ENCODE measurements at regions not wholly inside any gene's neighbourhood (a gene's known extent, or its start where the extent isn't known, plus 50 kb on each side); places are given as distances from the start of the nearest gene placed in this dataset.

DNA sequence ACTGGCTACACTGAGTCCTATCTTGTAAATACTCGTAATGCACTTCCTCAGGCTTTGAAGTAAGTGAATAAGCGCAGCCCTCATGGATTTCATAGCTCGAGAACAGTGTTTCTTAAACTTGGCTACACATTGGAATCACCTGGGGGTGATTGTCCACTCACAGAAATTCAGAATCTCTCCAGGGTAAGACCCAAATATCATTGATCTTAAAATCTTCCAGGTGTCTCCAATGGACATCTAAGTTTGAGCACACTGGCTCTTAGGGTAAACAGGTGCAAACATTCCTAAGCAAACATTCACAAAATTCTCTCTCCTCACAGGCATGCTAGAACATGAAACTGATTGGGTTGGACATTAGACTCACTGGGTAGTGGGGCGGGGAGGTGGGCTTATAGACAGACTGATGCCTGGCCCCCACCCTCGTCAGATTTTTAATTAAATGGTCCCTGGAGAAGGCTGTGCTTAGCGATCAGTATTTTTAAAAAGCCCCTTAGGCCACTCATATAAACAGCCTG lies 279.7 kb upstream of the TBL1XR1 start:
- Histone ChIP-seq H4K5ac (ENCODE audit: insufficient read length, low read depth, low read length) (no peak overlapping the region), H4K91ac (replicated peaks; ENCODE audit: insufficient read length, low read length) (no peak overlapping the region), H3K4ac (replicated peaks; ENCODE audit: insufficient read length, low read depth, low read length) (no peak overlapping the region), H2BK120ac (replicated peaks; ENCODE audit: low read depth, low read length) (no peak overlapping the region), H3K56ac (replicated peaks; ENCODE audit: insufficient read length, low read depth, low read length) (no peak overlapping the region), H3K27me3 (replicated peaks in 1 of 4; ENCODE audit: control insufficient read depth in 3 of 4, extremely low read depth in 1 of 4, insufficient read depth in 3 of 4, low read length in 3 of 4) (no peaks in the 10 kb centered on the region), H2AK5ac (ENCODE audit: low read depth, low read length) (no peak overlapping the region), H3K79me2 (ENCODE audit: control insufficient read depth in 1 of 2, insufficient read depth in 2 of 2, low read length in 2 of 2) (no peaks in the 10 kb centered on the region), H2BK12ac (ENCODE audit: low read depth, low read length) (no peak overlapping the region), H3K79me1 (ENCODE audit: low read depth, low read length) (no peaks in the 10 kb centered on the region), H3K4me3 (ENCODE audit: extremely low read depth in 1 of 4, insufficient read depth in 2 of 4, low read depth in 3 of 4, low read length in 4 of 4) (no peak overlapping the region), H3K23ac (ENCODE audit: insufficient read length) (no peak overlapping the region), H3K9me3 (ENCODE audit: insufficient read depth in 2 of 2, low read depth in 1 of 2, low read length in 1 of 2) (no peaks in the 10 kb centered on the region), H3K4me1 (replicated peaks in 1 of 4; ENCODE audit: control insufficient read depth in 3 of 4, insufficient read depth in 4 of 4, low read length in 3 of 4) (peaks cover 0 to 5% (median 1%) of the 10 kb centered on the region in 4 experiments; a peak in 1 of 7 replicates), H3K36me3 (ENCODE audit: control insufficient read depth in 2 of 4, insufficient read depth in 4 of 4, low read length in 3 of 4) (no peaks in the 10 kb centered on the region), H4K8ac (ENCODE audit: extremely low read depth, insufficient read depth, low read length) (no peak overlapping the region), H3K23me2 (ENCODE audit: low read depth, low read length) (no peaks in the 10 kb centered on the region), H2BK15ac (ENCODE audit: low read length) (no peak overlapping the region), H3K14ac (ENCODE audit: insufficient read length) (no peak overlapping the region), H3K27ac (ENCODE audit: low read depth, low read length) (no peak overlapping the region), H2BK5ac (ENCODE audit: low read depth, low read length) (no peak overlapping the region), H4K20me1 (replicated peaks in 1 of 2; ENCODE audit: control insufficient read depth in 1 of 2, insufficient read depth in 2 of 2, low read length in 2 of 2) (no peaks in the 10 kb centered on the region), H3K18ac (ENCODE audit: extremely low read depth, low read length) (no peak overlapping the region), H2AFZ (ENCODE audit: low read length) (no peak overlapping the region), H3K4me2 (ENCODE audit: insufficient read depth in 1 of 2, low read depth in 2 of 2, low read length in 2 of 2) (no peak overlapping the region), H3K9ac (replicated peaks in 1 of 4; ENCODE audit: extremely low read depth in 1 of 4, low read depth in 3 of 4, low read length in 3 of 4) (no peak overlapping the region), H2BK20ac (ENCODE audit: low read length) (no peak overlapping the region)
- ChIA-PET CTCF (ENCODE audit: partially characterized antibody) (no interaction called here), POLR2A (ENCODE audit: partially characterized antibody) (no interaction called here)
- 91% methylated on average over 6 of the region's 6 CpGs; no CpG with 5 or more reads in 1 of the 2 experiments for WGBS, 2 experiments (ENCODE audit: extremely low coverage in 1 of 2, insufficient coverage in 1 of 2, insufficient read length in 1 of 2, insufficient replicate concordance in 2 of 2, low coverage in 1 of 2, low lambda C conversion rate in 2 of 2, missing lambda C conversion rate in 1 of 2)
- DNase-seq (ENCODE audit: low read depth in 1 of 2, low spot score in 2 of 2) (no peak), FAIRE-seq (no peak)
- TF ChIP-seq NRF1 (IDR thresholded peaks at IDR 0.05; ENCODE audit: low read depth, low read length) (no peak), TEAD4 (IDR thresholded peaks at IDR 0.05; ENCODE audit: low read depth, low read length) (no peak), BRCA1 (IDR thresholded peaks at IDR 0.05; ENCODE audit: low read depth, low read length) (no peak), SP1 (IDR thresholded peaks at IDR 0.05; ENCODE audit: low read depth, low read length) (no peak), SUZ12 (IDR thresholded peaks at IDR 0.05; ENCODE audit: low read length) (no peak), TAF7 (optimal IDR thresholded peaks at IDR 0.05; ENCODE audit: borderline replicate concordance, low read depth, low read length) (no peak), SAP30 (IDR thresholded peaks at IDR 0.05; ENCODE audit: insufficient read depth, insufficient replicate concordance, low read length) (no peak), SRF (IDR thresholded peaks at IDR 0.05; ENCODE audit: low read depth, low read length) (no peak), POU5F1 (IDR thresholded peaks at IDR 0.05; ENCODE audit: low read depth, low read length) (no peak)
